GM18907 (cell line): ENCODE measurements at regions not wholly inside any gene's neighbourhood (a gene's known extent, or its start where the extent isn't known, plus 50 kb on each side); places are given as distances from the start of the nearest gene placed in this dataset.

Source experiments
- ATAC-seq: cut with Tn5 transposase; IDR thresholded peaks from one replicate; pipeline ENCODE4 v1.9.1; 2021; ENCODE audit warnings: mild to moderate bottlenecking, moderate library complexity; ENCODE audit not compliant: unreplicated experiment

DNA sequence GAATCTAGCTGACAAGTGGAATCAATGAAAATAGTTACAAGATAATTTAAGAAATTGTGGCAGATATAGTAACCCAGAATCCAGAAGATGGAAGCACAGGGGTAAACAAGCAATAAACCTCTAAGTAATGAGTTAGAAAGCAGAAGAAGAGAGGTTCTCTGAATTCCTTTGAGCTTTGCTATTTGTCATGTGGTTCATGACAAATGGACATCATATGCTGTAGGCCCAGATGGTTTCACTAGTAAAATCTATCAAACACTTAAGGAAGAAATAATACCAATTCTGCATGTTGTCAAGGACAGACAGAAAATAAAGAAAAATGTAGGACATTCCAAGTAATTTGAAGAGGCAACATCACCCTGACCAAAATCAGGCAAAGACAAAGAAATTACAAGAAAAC, 480.8 kb upstream of the INTU start:
- no peak for ATAC-seq

- no peak for ATAC-seq
These were observed 477.6 kb upstream of the INTU start for GRCh38 chr4:127155116-127155515.

DNA sequence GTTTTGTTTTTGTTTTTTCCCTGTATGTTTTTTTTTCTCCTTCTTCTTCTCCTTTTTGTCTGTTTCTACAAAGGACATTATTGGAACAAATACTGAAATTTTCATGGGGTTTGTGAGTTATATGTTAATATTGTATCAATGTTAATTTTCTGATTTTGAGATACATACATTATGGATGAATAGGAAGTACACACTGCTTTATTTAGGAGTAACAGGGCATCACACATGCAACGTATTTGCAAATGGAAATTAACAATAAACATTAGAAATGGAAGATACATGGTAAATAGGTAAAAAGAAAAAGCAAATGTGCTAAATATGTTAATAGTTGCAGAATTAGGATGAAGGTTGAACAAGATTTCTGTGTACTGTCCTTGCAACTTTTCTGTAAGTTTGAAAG, 477.2 kb upstream of the INTU start:
- no peak for ATAC-seq

DNA sequence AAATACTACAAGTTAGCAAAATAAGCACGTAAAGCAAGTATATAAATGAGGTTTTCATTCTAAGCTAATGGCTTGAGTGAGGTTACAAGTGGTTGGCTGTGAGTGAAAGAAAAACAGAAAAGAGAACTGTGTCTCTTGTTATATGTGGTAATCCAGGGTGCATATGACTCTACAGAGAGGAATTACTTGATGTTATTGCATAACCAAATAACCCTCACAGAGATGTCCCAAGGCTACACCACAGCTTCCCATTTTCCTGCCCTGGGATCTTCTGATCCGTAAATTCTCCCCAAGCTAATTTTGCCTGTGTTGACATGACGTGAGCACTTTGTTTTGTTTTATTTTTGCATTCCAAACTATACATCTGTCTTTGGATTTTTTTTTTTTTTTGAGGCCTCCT, 470.0 kb upstream of the INTU start:
- ATAC-seq = no peak

GRCh38 chr4:127165971-127166370, 466.8 kb upstream of the INTU start:
- ATAC-seq = no peak

GRCh38 chr4:127174201-127174600, 458.6 kb upstream of the INTU start:
- no peak for ATAC-seq

- ATAC-seq = no peak
These were observed 458.1 kb upstream of the INTU start for GRCh38 chr4:127174616-127175015.

- no peak for ATAC-seq
These were observed 453.3 kb upstream of the INTU start for GRCh38 chr4:127179256-127180087.

DNA sequence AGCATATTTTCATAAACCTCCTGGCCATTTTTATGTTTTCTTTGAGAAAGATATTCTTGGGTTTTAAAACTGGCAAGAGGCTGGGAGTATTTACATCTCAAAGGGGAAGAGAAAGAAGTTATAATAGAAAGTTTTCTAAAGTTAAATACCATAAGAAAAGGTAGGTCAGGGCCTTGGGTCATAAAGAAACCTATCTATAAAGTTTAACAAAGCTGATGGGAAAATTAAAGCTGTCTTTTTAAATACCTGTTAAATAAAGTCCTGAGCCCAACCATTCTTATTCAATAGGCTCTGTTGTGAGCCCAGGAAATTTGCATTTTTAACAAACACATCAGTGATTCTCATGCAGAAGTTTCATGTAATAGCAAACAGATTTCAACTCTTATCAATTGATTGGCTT, 451.8 kb upstream of the INTU start:
- ATAC-seq = no peak

- no peak for ATAC-seq
These were observed 450.1 kb upstream of the INTU start for GRCh38 chr4:127182687-127183086.

DNA sequence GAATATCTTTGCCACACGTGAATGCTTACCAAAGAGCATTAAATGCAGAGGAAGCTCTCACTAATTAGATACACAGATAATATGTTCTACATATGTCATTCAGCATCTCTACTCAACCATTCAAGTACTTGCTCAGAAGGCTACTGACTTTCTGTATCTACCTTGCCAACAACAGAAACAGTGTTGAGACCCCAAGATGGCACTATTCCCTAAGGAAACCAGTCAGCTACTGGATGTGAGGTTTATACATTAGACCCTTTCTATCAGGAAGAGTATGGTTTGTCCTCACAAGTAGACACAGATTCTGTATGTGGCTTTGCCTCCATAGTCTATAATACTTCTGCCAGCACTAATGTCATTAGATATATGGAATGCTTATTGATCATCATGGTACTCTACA, 443.9 kb upstream of the INTU start:
- no peak for ATAC-seq

GRCh38 chr4:127194281-127194680, 438.5 kb upstream of the INTU start:
- ATAC-seq = no peak

DNA sequence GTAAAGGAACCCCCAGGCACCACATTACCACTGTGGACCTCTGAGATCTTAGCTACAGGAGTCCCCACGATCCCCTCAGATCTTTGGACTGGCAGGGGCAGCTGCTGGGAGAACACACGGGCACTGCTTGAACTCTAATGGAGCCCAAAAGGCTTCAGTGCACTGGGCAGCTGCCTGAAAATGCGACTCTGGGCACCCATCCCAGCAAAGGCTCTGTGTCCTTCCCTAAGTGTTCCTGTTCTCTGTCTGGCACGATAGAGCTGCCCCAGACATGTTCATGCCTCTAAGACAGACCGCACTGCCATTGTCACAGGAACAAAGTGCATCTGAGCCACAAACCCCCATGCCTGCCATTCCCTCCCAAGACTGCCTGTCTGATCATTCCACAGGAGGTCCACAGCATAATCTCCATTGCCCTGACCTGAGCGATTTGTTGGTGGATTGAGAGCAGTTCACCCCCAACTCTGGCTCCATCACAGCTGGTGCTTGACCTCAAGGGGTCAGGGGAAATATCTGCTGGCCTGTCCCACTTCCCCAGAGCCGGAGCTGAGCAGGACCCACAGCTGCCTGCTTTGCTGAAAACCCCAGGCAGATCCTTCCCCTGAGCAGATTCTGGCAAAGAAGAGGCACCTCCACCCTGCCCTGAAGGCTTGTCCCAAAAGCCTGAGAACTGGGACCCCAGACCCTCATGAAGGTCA, 436.0 kb upstream of the INTU start:
- no peak for ATAC-seq

- no peak for ATAC-seq
These were observed 429.1 kb upstream of the INTU start for GRCh38 chr4:127203562-127204200.

- no peak for ATAC-seq
These were observed 428.4 kb upstream of the INTU start for GRCh38 chr4:127204322-127204721.

DNA sequence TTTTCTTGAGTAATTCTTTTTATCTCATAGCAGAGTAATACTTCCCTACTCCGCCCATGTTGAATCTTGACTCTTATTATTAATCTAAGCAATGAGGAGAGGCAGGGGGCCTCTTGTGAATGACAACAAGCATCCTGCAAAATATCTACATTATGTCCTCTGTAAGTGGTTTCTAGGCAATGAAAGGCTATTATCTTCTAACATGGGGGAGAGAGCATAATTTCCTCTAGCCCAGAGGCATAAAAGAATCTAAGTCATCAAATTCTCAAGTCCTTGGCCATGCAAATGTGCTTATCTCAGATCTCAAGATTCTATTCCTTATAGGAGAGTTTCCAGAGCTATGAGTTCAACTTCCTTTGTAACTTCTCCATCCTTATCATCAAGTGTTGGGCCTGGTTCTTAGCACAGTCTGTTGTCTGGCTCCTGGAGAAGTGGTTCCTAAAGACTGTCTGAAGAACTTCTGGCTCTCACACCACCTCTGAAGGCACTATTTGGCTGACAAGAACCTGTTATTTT, 423.1 kb upstream of the INTU start:
- no peak for ATAC-seq

GRCh38 chr4:127210893-127211649, 421.7 kb upstream of the INTU start:
- no peak for ATAC-seq

DNA sequence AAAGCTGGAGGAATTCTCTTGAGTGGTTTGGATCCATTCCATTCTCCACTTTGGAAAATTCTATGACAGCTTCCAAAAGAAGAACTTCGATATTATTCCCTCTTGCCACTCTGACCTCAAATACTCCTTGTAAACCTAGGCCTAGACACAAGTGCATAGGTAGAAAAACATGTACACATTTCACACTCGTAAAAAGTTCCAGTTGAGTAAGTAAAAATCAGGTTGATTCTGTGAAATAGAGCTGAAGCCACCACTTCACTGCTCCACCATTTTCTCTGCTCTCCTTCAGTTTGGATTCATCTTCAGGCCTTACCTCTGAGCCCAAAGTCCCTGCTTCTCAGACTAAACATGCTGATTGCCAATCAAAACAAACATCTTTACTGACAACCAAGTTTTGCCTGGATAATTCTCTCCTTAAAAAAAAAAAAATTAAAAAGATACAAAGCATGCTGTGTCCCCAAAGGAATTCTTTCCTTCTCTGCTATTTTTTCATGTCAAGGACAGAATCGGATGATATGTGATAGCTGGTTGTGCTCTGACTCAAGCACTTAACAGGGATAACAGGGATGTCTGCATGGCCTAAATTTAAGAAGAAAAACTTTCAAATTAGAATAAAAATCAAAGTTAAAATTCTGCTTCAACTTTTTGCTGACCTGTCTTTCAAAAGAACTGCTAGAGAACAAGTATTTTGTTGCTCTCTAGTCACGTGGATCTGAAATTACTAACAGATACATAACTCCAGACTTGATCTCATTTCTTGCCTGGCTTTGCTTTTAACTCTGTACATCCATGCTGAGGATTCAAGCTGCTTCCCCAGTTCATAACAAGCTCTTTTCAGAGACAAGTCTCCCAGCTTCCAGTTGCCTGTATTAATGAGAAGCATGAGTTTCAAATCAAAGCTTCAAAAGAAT, 420.9 kb upstream of the INTU start:
- ATAC-seq = no peak

DNA sequence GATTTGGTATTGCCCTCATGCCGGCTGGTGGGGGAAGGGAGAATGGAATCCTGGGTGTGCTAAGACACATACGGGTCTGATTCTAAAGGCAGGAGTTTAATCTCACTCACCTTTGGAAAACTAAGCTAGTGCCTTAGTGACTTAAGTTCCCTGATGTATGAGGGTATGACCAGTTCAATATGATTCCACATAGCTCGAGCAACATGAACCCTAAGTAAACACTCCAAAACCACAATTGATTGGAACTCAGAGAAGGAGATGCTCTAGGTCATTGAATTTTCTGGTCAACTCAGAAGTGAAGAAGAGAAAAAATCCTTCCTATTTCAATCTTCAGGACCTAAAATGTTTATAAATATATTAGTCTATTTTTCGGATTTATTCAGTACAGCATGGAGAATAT, 420.1 kb upstream of the INTU start:
- ATAC-seq = no peak

DNA sequence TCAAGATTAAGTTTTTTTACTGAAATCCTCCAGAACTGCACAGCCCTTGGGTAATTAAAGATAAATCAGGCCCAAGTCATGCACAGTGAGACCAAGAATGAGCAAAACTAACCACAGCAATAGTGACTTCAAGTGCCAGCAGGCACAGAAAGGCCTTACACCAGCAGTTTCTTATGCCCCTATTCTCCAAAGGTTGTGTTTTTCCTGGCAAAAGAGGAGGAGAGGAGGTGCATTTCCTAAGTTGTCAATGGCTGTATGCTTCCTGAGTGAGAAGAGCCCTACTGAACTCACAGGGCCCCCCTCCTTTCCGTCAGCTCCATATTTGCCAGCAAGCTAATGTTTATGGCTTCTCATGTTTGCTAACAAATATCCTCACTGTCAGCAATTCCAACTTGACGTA, 418.7 kb upstream of the INTU start:
- no peak for ATAC-seq
